GM13976 (cell line): ENCODE measurements at regions not wholly inside any gene's neighbourhood (a gene's known extent, or its start where the extent isn't known, plus 50 kb on each side); places are given as distances from the start of the nearest gene placed in this dataset.

Experiments
- DNase-seq: peaks from one replicate; pipeline ENCODE4 v3.0.0; 2012; ENCODE audit warnings: low spot score
- in situ Hi-C: fragments of 300-500 bp; cut with MboI; formaldehyde crosslinking; loops from one replicate; pipeline ENCODE4 v1.12.0; 2022; ENCODE audit warnings: low sequenced_read_pairs, mixed read lengths, inconsistent platforms; ENCODE audit not compliant: unreplicated experiment
- TF ChIP-seq, protein P1 (sequence below): IDR thresholded peaks from 2 replicates; pipeline ENCODE4 v1.5.1; 2012; ENCODE audit warnings: borderline replicate concordance, mild to moderate bottlenecking; ENCODE audit not compliant: insufficient read depth; ENCODE audit errors: extremely low read depth, missing control alignments, control extremely low read depth

DNA sequence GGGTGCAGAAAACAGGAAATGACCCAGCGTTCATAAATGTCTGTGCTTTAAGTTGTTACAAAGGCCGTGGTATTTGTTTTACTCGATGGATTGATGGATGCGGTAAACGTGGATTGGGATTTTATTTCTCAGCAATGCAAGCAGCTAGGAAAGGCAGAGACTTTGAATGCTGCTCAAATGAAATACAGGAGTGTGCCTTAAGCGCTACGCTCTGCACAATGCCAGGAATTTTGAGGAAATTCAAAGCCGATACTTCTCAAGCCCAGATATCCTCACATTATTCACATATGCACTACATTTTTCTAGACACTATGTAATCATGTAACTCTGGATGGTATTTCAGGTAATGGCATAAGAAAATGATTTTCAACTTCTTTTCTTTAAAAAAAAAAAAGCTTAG lies 514.3 kb upstream of the ADARB2 start:
- DNase-seq, result no peak
- in situ Hi-C loops, result no loop called here
- TF ChIP-seq, protein P1, sequence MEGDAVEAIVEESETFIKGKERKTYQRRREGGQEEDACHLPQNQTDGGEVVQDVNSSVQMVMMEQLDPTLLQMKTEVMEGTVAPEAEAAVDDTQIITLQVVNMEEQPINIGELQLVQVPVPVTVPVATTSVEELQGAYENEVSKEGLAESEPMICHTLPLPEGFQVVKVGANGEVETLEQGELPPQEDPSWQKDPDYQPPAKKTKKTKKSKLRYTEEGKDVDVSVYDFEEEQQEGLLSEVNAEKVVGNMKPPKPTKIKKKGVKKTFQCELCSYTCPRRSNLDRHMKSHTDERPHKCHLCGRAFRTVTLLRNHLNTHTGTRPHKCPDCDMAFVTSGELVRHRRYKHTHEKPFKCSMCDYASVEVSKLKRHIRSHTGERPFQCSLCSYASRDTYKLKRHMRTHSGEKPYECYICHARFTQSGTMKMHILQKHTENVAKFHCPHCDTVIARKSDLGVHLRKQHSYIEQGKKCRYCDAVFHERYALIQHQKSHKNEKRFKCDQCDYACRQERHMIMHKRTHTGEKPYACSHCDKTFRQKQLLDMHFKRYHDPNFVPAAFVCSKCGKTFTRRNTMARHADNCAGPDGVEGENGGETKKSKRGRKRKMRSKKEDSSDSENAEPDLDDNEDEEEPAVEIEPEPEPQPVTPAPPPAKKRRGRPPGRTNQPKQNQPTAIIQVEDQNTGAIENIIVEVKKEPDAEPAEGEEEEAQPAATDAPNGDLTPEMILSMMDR, result no peak

DNA sequence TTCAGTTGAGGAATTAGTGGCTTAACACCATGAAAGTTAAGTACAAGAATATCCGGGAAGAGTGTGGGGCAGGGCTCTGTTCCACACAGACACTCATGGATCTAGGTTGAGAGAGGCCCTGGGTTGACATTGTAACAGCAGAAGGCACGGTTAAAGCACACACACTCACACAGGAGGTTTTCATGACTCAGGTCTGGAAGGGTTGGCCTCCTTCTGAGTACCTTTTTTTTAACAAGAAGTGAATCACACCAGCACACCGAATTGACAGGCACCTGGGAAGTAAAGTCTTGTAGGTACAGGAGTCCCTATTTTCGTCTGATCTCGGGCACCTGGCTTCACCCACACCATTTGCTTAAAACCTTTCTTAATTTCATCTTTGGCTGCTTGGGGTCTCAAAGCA lies 509.4 kb upstream of the ADARB2 start:
- in situ Hi-C loops, result no loop called here
- TF ChIP-seq, protein P1, result no peak
- no peak for DNase-seq

DNA sequence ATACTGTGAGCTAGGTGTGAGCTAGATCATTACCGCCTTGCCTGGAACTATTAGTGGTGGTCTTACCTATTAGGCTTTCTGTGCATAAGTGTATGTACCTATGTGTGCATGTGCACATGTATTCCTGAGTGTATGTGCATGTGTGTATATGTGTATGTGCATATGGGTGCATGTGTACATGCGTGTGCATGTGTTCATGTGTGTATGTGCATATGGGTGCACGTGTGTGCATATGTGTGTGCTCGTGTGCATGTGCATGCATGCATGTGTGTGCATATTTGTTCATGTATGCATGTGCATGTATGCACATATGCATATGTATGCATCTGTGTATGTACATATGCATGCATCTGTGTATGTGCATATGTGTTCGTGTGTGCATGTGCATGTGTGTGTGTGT lies 508.3 kb upstream of the ADARB2 start:
- in situ Hi-C loops, result no loop called here
- DNase-seq, result no peak
- TF ChIP-seq, protein P1, result no peak

DNA sequence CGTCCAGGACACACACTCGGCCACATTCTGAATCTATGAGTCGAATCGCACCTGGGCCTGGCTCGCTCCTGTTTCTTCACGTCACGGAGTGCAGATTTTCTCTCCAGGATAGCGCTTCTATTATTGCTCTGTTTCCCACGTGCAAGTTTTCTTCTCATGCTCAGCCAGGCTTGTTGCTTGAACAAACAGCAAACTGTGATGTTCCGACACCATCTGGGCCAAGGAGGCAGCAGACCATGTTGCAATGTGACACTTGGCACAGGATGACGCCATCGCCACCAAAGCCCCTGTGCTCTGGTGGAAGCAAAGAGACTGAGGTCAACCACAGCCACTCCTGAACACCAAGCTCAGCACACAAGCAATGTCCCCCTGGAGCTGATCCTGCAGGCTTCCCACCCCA lies 507.1 kb upstream of the ADARB2 start:
- in situ Hi-C loops, result no loop called here
- no peak for DNase-seq
- TF ChIP-seq, protein P1, result no peak

DNA sequence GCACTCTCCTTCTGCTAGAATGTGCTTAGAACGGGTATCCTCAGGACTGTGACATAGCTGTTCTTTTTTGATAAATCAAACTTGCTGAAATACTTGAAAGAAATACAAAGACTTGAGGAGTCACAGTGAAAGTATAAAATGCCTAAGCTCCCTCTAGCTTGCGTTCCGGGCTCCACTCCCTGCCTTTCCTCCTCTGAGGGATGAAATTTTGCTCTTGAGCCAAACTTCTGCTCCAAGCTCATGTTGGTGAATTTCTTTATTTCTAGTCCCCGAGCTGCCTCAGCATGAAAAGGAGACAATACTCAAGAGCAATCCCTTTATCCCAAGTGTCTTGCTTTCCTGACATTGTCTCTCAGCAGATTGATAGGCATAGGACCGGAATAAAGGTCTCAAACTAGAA lies 499.6 kb upstream of the ADARB2 start:
- TF ChIP-seq, protein P1, result no peak
- in situ Hi-C loops, result no loop called here
- no peak for DNase-seq

DNA sequence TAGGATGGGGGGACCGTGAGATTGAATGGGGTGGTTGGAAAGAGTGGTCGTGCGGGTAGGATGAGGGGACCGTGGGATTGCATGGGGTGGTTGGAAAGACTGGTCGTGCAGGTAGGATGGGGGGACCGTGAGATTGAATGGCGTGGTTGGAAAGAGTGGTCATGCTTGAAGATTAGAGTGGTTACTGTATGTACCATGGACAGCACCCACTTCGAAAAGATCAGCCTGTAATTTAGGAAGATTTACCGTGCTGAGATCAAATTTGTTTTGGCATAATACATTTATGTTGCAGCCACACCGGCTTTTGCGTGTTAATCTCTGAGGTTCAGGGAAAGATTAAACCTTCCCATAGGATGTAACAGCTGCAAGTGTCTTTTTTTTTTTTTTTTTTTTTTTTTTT lies 495.2 kb upstream of the ADARB2 start:
- no peak for DNase-seq
- TF ChIP-seq, protein P1, result no peak
- in situ Hi-C loops, result no loop called here

DNA sequence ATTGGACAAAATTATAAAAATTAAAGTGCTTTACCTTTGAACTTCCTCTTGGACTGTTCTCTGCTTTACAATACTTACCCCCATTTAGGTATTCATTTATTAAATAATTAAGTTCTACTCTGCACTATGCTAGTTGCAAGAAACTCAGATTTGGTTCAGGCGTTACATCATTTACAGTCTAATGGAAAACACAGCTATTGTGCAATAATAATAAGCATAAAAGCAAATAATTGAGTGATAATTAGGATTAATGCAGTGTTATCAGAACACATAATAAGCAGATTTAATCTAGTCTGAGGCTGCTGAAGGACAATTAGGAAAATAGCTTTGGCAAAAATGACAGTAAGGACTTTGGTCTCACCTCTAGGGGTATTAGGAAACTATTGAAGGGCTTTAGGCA lies 493.2 kb upstream of the ADARB2 start:
- TF ChIP-seq, protein P1, result no peak
- no peak for DNase-seq
- in situ Hi-C loops, result no loop called here
